NCI-H2196 (cell line): ENCODE measurements at regions not wholly inside any gene's neighbourhood (a gene's known extent, or its start where the extent isn't known, plus 50 kb on each side); places are given as distances from the start of the nearest gene placed in this dataset.

ENCODE experiments used
- DNase-seq: peaks from one replicate; lab custom pipeline; 2025; ENCODE audit not compliant: unreplicated experiment; lab: John Stamatoyannopoulos, UW

- DNase-seq, result no peak
Measured at GRCh38 chr14:54207075-54207474, 189.7 kb upstream of the CDKN3 start.

- no peak for DNase-seq
Measured at GRCh38 chr14:54207476-54208462, 189.0 kb upstream of the CDKN3 start.

- no peak for DNase-seq
Measured at GRCh38 chr14:54208751-54209150, 188.1 kb upstream of the CDKN3 start.

GRCh38 chr14:54209511-54210250 is 187.1 kb upstream of the CDKN3 start:
- DNase-seq, result no peak

- no peak for DNase-seq
Measured at GRCh38 chr14:54211551-54212308, 185.1 kb upstream of the CDKN3 start.

GRCh38 chr14:54213536-54213935 is 183.3 kb upstream of the CDKN3 start:
- DNase-seq, result no peak

GRCh38 chr14:54216827-54217226 is 180.0 kb upstream of the CDKN3 start:
- DNase-seq, result no peak

- DNase-seq, result no peak
Measured at GRCh38 chr14:54219261-54220070, 177.3 kb upstream of the CDKN3 start.

GRCh38 chr14:54220071-54220703 is 176.6 kb upstream of the CDKN3 start:
- no peak for DNase-seq

GRCh38 chr14:54220704-54221431 is 175.9 kb upstream of the CDKN3 start:
- DNase-seq, result no peak

GRCh38 chr14:54221432-54221803 is 175.4 kb upstream of the CDKN3 start:
- no peak for DNase-seq

- DNase-seq, result no peak
Measured at GRCh38 chr14:54221971-54222370, 174.8 kb upstream of the CDKN3 start.

- DNase-seq, result no peak
Measured at GRCh38 chr14:54223831-54224402, 172.9 kb upstream of the CDKN3 start.

GRCh38 chr14:54225457-54226060 is 171.2 kb upstream of the CDKN3 start:
- DNase-seq, result no peak

GRCh38 chr14:54226103-54226502 is 170.7 kb upstream of the CDKN3 start:
- no peak for DNase-seq

- DNase-seq, result no peak
Measured at GRCh38 chr14:54226558-54226957, 170.2 kb upstream of the CDKN3 start.

GRCh38 chr14:54229136-54229535 is 167.7 kb upstream of the CDKN3 start:
- DNase-seq, result no peak

GRCh38 chr14:54230645-54231044 is 166.2 kb upstream of the CDKN3 start:
- no peak for DNase-seq

- no peak for DNase-seq
Measured at GRCh38 chr14:54232735-54233134, 164.1 kb upstream of the CDKN3 start.
